Panc1 (cell line): ENCODE measurements at regions not wholly inside any gene's neighbourhood (a gene's known extent, or its start where the extent isn't known, plus 50 kb on each side); places are given as distances from the start of the nearest gene placed in this dataset.

Experiments
- ATAC-seq: fragments of 200-7000 bp; cut with Tn5 transposase; 2 replicates; pipeline ENCODE4 v1.9.1; 2020; ENCODE audit warnings: mild to moderate bottlenecking, moderate library complexity
- BruUV-seq: library from RNA; stranded (reverse); fragments of 400-500 nt; replicated peaks from 2 replicates; lab custom pipeline; 2021; lab: Mats Ljungman, UMichigan
- CTCF ChIA-PET: fragments of 300-600 bp; sonication (Branson Sonifier 250); formaldehyde crosslinking; loops from one replicate; lab custom pipeline; 2022; ENCODE audit warnings: antibody characterized with exemption; lab: Charles Lee
- POLR2A ChIA-PET: fragments of 300-600 bp; sonication (Branson Sonifier 250); formaldehyde crosslinking; loops from one replicate; lab custom pipeline; 2022; ENCODE audit warnings: antibody characterized with exemption; lab: Charles Lee
- DNase-seq: peaks from one replicate; pipeline ENCODE4 v3.0.0-alpha.2; 2010; ENCODE audit warnings: low read depth, low spot score
- H3K27ac ChIP-seq: 2 replicates; pipeline ENCODE4 v1.5.1; 2011; ENCODE audit warnings: mild to moderate bottlenecking, low read length, inconsistent platforms
- H3K27me3 ChIP-seq: fragments of 200-500 bp; sonication (Bioruptor generic); 2 replicates; pipeline ENCODE4 v1.6.0; 2014; ENCODE audit warnings: low read length, inconsistent platforms; ENCODE audit not compliant: control insufficient read depth, insufficient read depth
- H3K36me3 ChIP-seq: fragments of 200-500 bp; sonication (Bioruptor generic); 2 replicates; pipeline ENCODE4 v1.5.1; 2014; ENCODE audit warnings: inconsistent platforms, mild to moderate bottlenecking, low read length, moderate library complexity; ENCODE audit not compliant: control insufficient read depth, insufficient read depth
- H3K4me1 ChIP-seq: 2 replicates; pipeline ENCODE4 v1.5.1; 2011; ENCODE audit warnings: inconsistent platforms, mild to moderate bottlenecking, low read length, moderate library complexity; ENCODE audit not compliant: control insufficient read depth, insufficient read depth
- H3K4me3 ChIP-seq, 2 experiments: 2 replicates each; pipeline ENCODE4 v1.5.1; 2011 to 2012; ENCODE audit warnings: low read depth in 2 of 2, low read length in 2 of 2, mild to moderate bottlenecking in 2 of 2, inconsistent platforms in 1 of 2, moderate library complexity in 1 of 2
- H3K9me3 ChIP-seq: fragments of 200-500 bp; sonication (Bioruptor generic); 2 replicates; pipeline ENCODE4 v1.5.1; 2014; ENCODE audit warnings: low read depth, mild to moderate bottlenecking, inconsistent platforms, low read length, moderate library complexity; ENCODE audit not compliant: control insufficient read depth, insufficient read depth
- CTCF ChIP-seq: fragments of 450-650 bp; IDR thresholded peaks from 2 replicates; pipeline ENCODE4 v1.5.1; 2017; ENCODE audit warnings: mild to moderate bottlenecking
- POLR2AphosphoS5 ChIP-seq: IDR thresholded peaks from 2 replicates; pipeline ENCODE4 v1.6.1; 2012; ENCODE audit warnings: mild to moderate bottlenecking, low read depth, low read length, moderate library complexity
- REST ChIP-seq, 2 experiments: IDR thresholded peaks; 2 replicates each; pipeline ENCODE4 v1.6.1; 2011 to 2012; ENCODE audit warnings: low read depth in 2 of 2, control low read depth in 1 of 2, low read length in 1 of 2, mild to moderate bottlenecking in 1 of 2, moderate library complexity in 1 of 2; ENCODE audit not compliant: insufficient read depth in 1 of 2
- SIN3A ChIP-seq: IDR thresholded peaks from 2 replicates; pipeline ENCODE4 v1.6.1; 2012; ENCODE audit warnings: low read depth, mild to moderate bottlenecking, low read length, moderate library complexity, borderline replicate concordance; ENCODE audit not compliant: insufficient read depth
- TCF7L2 ChIP-seq: IDR thresholded peaks from 2 replicates; pipeline ENCODE4 v1.6.1; 2011; ENCODE audit warnings: mild to moderate bottlenecking, low read depth, low read length, inconsistent platforms
- in situ Hi-C: cut with HindIII; loops from 2 replicates; pipeline ENCODE4 v1.10.0; 2016; ENCODE audit warnings: low sequenced_read_pairs, low pct_unique_long_range_greater_than_20kb
- intact Hi-C: fragments of 100-400 bp; cut with micrococcal nuclease; formaldehyde crosslinking; loops from one replicate; pipeline ENCODE4 v1.10.0; 2022; ENCODE audit not compliant: unreplicated experiment

- DNase-seq, result no peak
- Histone ChIP-seq H3K36me3 (no peaks in the 10 kb centered on the region), H3K9me3 (no peaks in the 10 kb centered on the region), H3K27ac (no peak overlapping the region), H3K27me3 (no peaks in the 10 kb centered on the region), H3K4me3 (no peak overlapping the region), H3K4me1 (no peaks in the 10 kb centered on the region)
- TF ChIP-seq SIN3A (no peak), CTCF (no peak), REST (IDR thresholded peaks at IDR 0.05; ENCODE audit: insufficient read depth in 1 of 2, low read depth in 2 of 2, low read length in 1 of 2) (no peak), POLR2AphosphoS5 (no peak), TCF7L2 (no peak)
- ATAC-seq, result no peak
- in situ Hi-C loops, result no loop called here
- POLR2A ChIA-PET, result no interaction called here
- BruUV-seq, result no TSS peak
- intact Hi-C loops, result no loop called here
- CTCF ChIA-PET, result no interaction called here
These were observed 236.8 kb downstream of the EPHA4 start for GRCh38 chr2:221335219-221335752.

GRCh38 chr2:221336967-221337366 lies 235.1 kb downstream of the EPHA4 start:
- H3K36me3 ChIP-seq, result no peaks in the 10 kb centered on the region
- ATAC-seq, result no peak
- ChIA-PET POLR2A (no interaction called here), CTCF (no interaction called here)
- H3K27ac ChIP-seq, result no peak overlapping the region
- no TSS peak for BruUV-seq
- DNase-seq, result no peak
- no peak overlapping the region for H3K4me3 ChIP-seq
- H3K27me3 ChIP-seq, result no peaks in the 10 kb centered on the region
- H3K9me3 ChIP-seq, result no peaks in the 10 kb centered on the region
- TF ChIP-seq SIN3A, result no peak
- TF ChIP-seq CTCF, result no peak
- TF ChIP-seq TCF7L2, result no peak
- TF ChIP-seq POLR2AphosphoS5, result no peak
- no peak for TF ChIP-seq REST (IDR thresholded peaks at IDR 0.05; ENCODE audit: insufficient read depth in 1 of 2, low read depth in 2 of 2, low read length in 1 of 2)
- H3K4me1 ChIP-seq, result no peaks in the 10 kb centered on the region
- in situ Hi-C loops, result no loop called here
- intact Hi-C loops, result no loop called here
